Heart left ventricle (tissue), 13 donors: ENCODE measurements at regions not wholly inside any gene's neighbourhood (a gene's known extent, or its start where the extent isn't known, plus 50 kb on each side); places are given as distances from the start of the nearest gene placed in this dataset.

Source experiments
- POLR2A ChIP-seq, 2 donors: fragments of 450-650 bp; IDR thresholded peaks; one replicate each; pipeline ENCODE4 v1.6.1; 2017; ENCODE audit warnings: antibody characterized with exemption in 2 of 2, mild to moderate bottlenecking in 2 of 2, moderate library complexity in 2 of 2
- TF ChIP-seq, protein P1 (sequence below), 12 donors: fragments of 200-600 bp; sonication (generic) in 4 of 12; IDR thresholded peaks; one replicate each; pipeline versions ENCODE4 v1.5.0 to v1.8.0; 2018 to 2022; ENCODE audit warnings: antibody characterized with exemption in 12 of 12, mild to moderate bottlenecking in 5 of 12
- donor health status: ischemic (EF 13 %, LVEDD 7.1; RV severe dilation, severe dysfunction).
- donor health status: DM: no; HTN: yes; CAD: no.
- donor health status: DM: no; HTN: no; CAD: no.
- donor health status: ischemic (EF 25% LVEDD 6.9; RV normal size, moderate dysfunction).
- donor health status: ischemic (EF 25% LVEDD 5.7; RV mildly dilated, moderate dysfunction).
- donor health status: ischemic (EF 35%, LVEDD 5.7; RV mildly dilated, moderate dysfunction).
- donor health status: nonischemic (EF 11% LVEDD 7.7; RV severe dilation, severe dysfunction).
- donor health status: DM: yes; HTN: yes; CAD: no.
- donor health status: PGD.
- donor health status: ischemic (EF 29% LVEDD 5.4; RV normal size, mild dysfunction).
- donor health status: nonischemic (EF 23%, LVEDD 6.1; RV moderate dilation, normal function).

DNA sequence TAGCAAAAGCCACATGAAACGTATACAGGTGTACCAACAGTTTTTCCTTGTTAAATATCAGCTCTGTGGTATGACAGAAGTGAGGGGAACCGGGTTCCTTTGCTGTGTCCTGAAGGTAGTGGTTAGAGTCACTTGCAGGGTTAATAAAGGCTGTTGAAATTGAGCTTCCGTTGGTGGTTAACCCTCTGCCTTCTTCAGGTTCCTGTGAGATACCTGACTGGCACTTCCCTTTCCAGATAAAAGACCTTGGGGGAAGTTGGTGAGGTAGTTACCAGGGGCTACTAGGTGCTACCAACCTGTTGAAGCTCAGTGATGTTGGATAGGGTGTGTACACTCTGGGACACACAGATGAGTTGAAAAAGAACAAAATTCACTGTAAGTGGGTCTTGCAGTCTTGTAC is 384.1 kb downstream of the GATA3 start:
- TF ChIP-seq, protein P1, sequence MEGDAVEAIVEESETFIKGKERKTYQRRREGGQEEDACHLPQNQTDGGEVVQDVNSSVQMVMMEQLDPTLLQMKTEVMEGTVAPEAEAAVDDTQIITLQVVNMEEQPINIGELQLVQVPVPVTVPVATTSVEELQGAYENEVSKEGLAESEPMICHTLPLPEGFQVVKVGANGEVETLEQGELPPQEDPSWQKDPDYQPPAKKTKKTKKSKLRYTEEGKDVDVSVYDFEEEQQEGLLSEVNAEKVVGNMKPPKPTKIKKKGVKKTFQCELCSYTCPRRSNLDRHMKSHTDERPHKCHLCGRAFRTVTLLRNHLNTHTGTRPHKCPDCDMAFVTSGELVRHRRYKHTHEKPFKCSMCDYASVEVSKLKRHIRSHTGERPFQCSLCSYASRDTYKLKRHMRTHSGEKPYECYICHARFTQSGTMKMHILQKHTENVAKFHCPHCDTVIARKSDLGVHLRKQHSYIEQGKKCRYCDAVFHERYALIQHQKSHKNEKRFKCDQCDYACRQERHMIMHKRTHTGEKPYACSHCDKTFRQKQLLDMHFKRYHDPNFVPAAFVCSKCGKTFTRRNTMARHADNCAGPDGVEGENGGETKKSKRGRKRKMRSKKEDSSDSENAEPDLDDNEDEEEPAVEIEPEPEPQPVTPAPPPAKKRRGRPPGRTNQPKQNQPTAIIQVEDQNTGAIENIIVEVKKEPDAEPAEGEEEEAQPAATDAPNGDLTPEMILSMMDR (IDR thresholded peaks at IDR 0.05) = no peak
- TF ChIP-seq POLR2A (IDR thresholded peaks at IDR 0.05) = no peak
